HepG2 (cell line): ENCODE measurements at regions not wholly inside any gene's neighbourhood (a gene's known extent, or its start where the extent isn't known, plus 50 kb on each side); places are given as distances from the start of the nearest gene placed in this dataset.

ENCODE experiments used
- ATAC-seq: fragments of 200-7000 bp; cut with Tn5 transposase; 3 replicates; pipeline ENCODE4 v1.9.1; 2020; ENCODE audit warnings: mild to moderate bottlenecking, moderate library complexity
- BruUV-seq: library from RNA; stranded (reverse); fragments of 400-500 nt; replicated peaks from 2 replicates; lab custom pipeline; 2021; lab: Mats Ljungman, UMichigan
- CTCF ChIA-PET: fragments of 300-600 bp; formaldehyde crosslinking; extraction: SDS; loops from one replicate; lab custom pipeline; 2021; ENCODE audit warnings: low total read pairs, inconsistent platforms, low intra/inter-chr PET ratio; lab: Yijun Ruan, JAX
- POLR2A ChIA-PET: fragments of 350-600 bp; sonication (Branson Sonifier 250); formaldehyde crosslinking; loops from one replicate; lab custom pipeline; 2020; ENCODE audit warnings: antibody characterized with exemption, inconsistent platforms; lab: Yijun Ruan, JAX
- DNase-seq: peaks from one replicate; pipeline ENCODE4 v3.0.0-alpha.2; 2015; ENCODE audit warnings: low spot score
- FAIRE-seq: peaks from 3 replicates; lab custom pipeline; 2011; peaks lifted over from hg19 to GRCh38; lab: Jason Lieb, UNC
- H2AFZ ChIP-seq: one replicate; pipeline ENCODE4 v1.6.1; 2011; ENCODE audit warnings: low read length, inconsistent platforms
- H3K27ac ChIP-seq: fragments of 300-600 bp; 3 replicates; pipeline ENCODE4 v1.8.0; 2011; ENCODE audit warnings: mixed run types, mild to moderate bottlenecking, mixed read lengths, low read length, inconsistent platforms; ENCODE audit not compliant: insufficient read depth; ENCODE audit errors: extremely low read length
- H3K27me3 ChIP-seq, 2 experiments: fragments of 200-600 bp in 1 of 2; 2 replicates in 1 of 2; 3 replicates in 1 of 2; pipeline versions ENCODE4 v1.6.0 to v1.8.0; 2011; ENCODE audit warnings: low read length in 2 of 2, mild to moderate bottlenecking in 2 of 2, moderate library complexity in 2 of 2, inconsistent platforms in 1 of 2; ENCODE audit not compliant: insufficient read depth in 2 of 2, control insufficient read depth in 1 of 2
- H3K36me3 ChIP-seq, 2 experiments: fragments of 200-600 bp in 1 of 2; replicated peaks in 1 of 2; 2 replicates in 1 of 2; 3 replicates in 1 of 2; pipeline versions ENCODE4 v1.5.1 to v1.8.0; 2011; ENCODE audit warnings: low read length in 2 of 2, inconsistent platforms in 1 of 2; ENCODE audit not compliant: insufficient read depth in 2 of 2, control insufficient read depth in 1 of 2
- H3K4me1 ChIP-seq: 2 replicates; pipeline ENCODE4 v1.5.1; 2012; ENCODE audit warnings: low read length, inconsistent platforms; ENCODE audit not compliant: insufficient read depth
- H3K4me2 ChIP-seq: 2 replicates; pipeline ENCODE4 v1.6.0; 2011; ENCODE audit warnings: low read depth, low read length, inconsistent platforms
- H3K4me3 ChIP-seq, 3 experiments: fragments of 200-600 bp in 1 of 3; sonication (generic), shearing (Covaris generic) in 1 of 3; replicated peaks in 1 of 3; 2 replicates each; pipeline ENCODE4 v1.5.1; 2011 to 2016; ENCODE audit warnings: low read length in 3 of 3, inconsistent platforms in 2 of 3, low read depth in 2 of 3, mild to moderate bottlenecking in 2 of 3, control low read depth in 1 of 3, mixed read lengths in 1 of 3; ENCODE audit not compliant: insufficient read depth in 1 of 3
- H3K79me2 ChIP-seq: one replicate; pipeline ENCODE4 v1.6.1; 2011; ENCODE audit warnings: low read length, inconsistent platforms; ENCODE audit not compliant: insufficient read depth
- H3K9ac ChIP-seq: 2 replicates; pipeline ENCODE4 v1.6.0; 2011; ENCODE audit warnings: mild to moderate bottlenecking, low read depth, low read length, inconsistent platforms; ENCODE audit not compliant: insufficient read depth
- H3K9me3 ChIP-seq: 2 replicates; pipeline ENCODE4 v1.5.1; 2012; ENCODE audit warnings: mild to moderate bottlenecking, low read length
- H4K20me1 ChIP-seq: 2 replicates; pipeline ENCODE4 v1.6.0; 2011; ENCODE audit warnings: inconsistent platforms, mild to moderate bottlenecking, low read length, moderate library complexity; ENCODE audit not compliant: insufficient read depth
- HNRNPLL ChIP-seq: fragments of 200-400 bp; formaldehyde crosslinking; IDR thresholded peaks from 2 replicates; pipeline ENCODE4 v1.6.1; 2017; ENCODE audit warnings: mild to moderate bottlenecking, low read depth, low read length; ENCODE audit not compliant: poor library complexity, severe bottlenecking
- PRPF4 ChIP-seq: fragments of 200-400 bp; formaldehyde crosslinking; IDR thresholded peaks from 2 replicates; pipeline ENCODE4 v1.6.1; 2016; ENCODE audit warnings: low read length, low read depth; ENCODE audit not compliant: poor library complexity, severe bottlenecking
- TBL1XR1 ChIP-seq: fragments of 150-350 bp; IDR thresholded peaks from 2 replicates; pipeline ENCODE4 v1.6.1; 2014; ENCODE audit warnings: borderline replicate concordance, low read length; ENCODE audit not compliant: partially characterized antibody
- YEATS2 ChIP-seq: sonication (generic); formaldehyde crosslinking; IDR thresholded peaks from 2 replicates; pipeline ENCODE4 v1.4.0; 2020; ENCODE audit warnings: missing genetic modification reagents, borderline replicate concordance
- ZBTB10 ChIP-seq: sonication (generic); formaldehyde crosslinking; IDR thresholded peaks from 2 replicates; pipeline ENCODE4 v1.4.0; 2020; ENCODE audit warnings: missing genetic modification reagents, borderline replicate concordance
- ZNF382 ChIP-seq: sonication (generic); formaldehyde crosslinking; IDR thresholded peaks from 2 replicates; pipeline ENCODE4 v1.5.0; 2020; ENCODE audit warnings: missing genetic modification reagents, mild to moderate bottlenecking, borderline replicate concordance
- ZNF737 ChIP-seq: sonication (generic); formaldehyde crosslinking; IDR thresholded peaks from 2 replicates; pipeline ENCODE4 v1.5.0; 2020; ENCODE audit warnings: missing genetic modification reagents, mild to moderate bottlenecking, borderline replicate concordance
- WGBS: methylation state at CpG from one replicate; pipeline ENCODE4 v1.1.6; 2017; ENCODE audit warnings: low lambda C conversion rate; 5-methylcytosine and 5-hydroxymethylcytosine counted together
- in situ Hi-C: cut with HindIII; loops from 2 replicates; pipeline ENCODE4 v1.10.0; 2017; ENCODE audit warnings: low pct_unique_long_range_greater_than_20kb; ENCODE audit not compliant: extremely low pct_ligation_motif_present
- intact Hi-C: fragments of 100-400 bp; cut with micrococcal nuclease; formaldehyde crosslinking; loops from one replicate; pipeline ENCODE4 v1.10.0; 2022; ENCODE audit not compliant: unreplicated experiment
- TF ChIP-seq, protein P1 (sequence below): sonication (generic); formaldehyde crosslinking; IDR thresholded peaks from 2 replicates; pipeline ENCODE4 v1.4.0; 2020; ENCODE audit warnings: mild to moderate bottlenecking, missing genetic modification reagents, borderline replicate concordance
- TF ChIP-seq, protein P2 (sequence below): sonication (generic); formaldehyde crosslinking; IDR thresholded peaks from 2 replicates; pipeline ENCODE4 v1.5.0; 2020; ENCODE audit warnings: missing genetic modification reagents, mild to moderate bottlenecking, borderline replicate concordance

DNA sequence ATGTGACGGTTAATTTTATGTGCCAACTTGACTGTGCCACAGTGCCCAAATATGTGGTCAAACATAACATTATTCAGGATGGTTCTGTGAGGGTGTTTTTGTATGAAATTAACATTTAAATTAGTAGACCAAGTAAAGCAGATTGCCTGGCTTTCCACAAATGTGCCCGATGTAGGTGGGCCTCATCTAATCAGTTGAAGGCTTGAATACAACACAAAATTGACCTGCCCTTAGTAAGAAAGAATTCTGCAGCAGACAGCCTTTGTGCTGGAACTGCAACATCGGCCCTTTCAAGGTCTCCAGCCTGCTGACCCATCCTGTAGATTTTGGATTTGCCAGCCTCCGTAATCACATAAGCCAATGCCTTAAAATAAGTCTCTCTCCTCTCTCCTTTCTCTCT lies 215.9 kb downstream of the MEX3B start:
- Histone ChIP-seq H3K4me2 (no peak overlapping the region), H3K27ac (no peak overlapping the region), H3K27me3 (peaks cover 0 to 3% of the 10 kb centered on the region in 2 experiments; a peak in 1 of 5 replicates), H3K79me2 (no peaks in the 10 kb centered on the region), H3K9ac (no peak overlapping the region)
- FAIRE-seq (no peak), ATAC-seq (no peak)
- POLR2A ChIA-PET: no interaction called here
- intact Hi-C loops (no loop called here), in situ Hi-C loops (no loop called here)
- TF ChIP-seq HNRNPLL: no peak
- no peak for TF ChIP-seq ZNF382 (CRISPR knock-in tag)
- TF ChIP-seq YEATS2 (CRISPR knock-in tag): no peak
- no peak for TF ChIP-seq ZBTB10 (CRISPR knock-in tag)
- TF ChIP-seq, all 625 proteins: peak for 0
- no peak overlapping the region for H2AFZ ChIP-seq
- CTCF ChIA-PET: no interaction called here
- H3K36me3 ChIP-seq: no peaks in the 10 kb centered on the region
- no peaks in the 10 kb centered on the region for H3K4me1 ChIP-seq
- H3K9me3 ChIP-seq: no peaks in the 10 kb centered on the region
- no peak overlapping the region for H3K4me3 ChIP-seq
- no peaks in the 10 kb centered on the region for H4K20me1 ChIP-seq
- WGBS: 21% methylated on average over 4 of the region's 4 CpGs
- DNase-seq: no peak
- no TSS peak for BruUV-seq

DNA sequence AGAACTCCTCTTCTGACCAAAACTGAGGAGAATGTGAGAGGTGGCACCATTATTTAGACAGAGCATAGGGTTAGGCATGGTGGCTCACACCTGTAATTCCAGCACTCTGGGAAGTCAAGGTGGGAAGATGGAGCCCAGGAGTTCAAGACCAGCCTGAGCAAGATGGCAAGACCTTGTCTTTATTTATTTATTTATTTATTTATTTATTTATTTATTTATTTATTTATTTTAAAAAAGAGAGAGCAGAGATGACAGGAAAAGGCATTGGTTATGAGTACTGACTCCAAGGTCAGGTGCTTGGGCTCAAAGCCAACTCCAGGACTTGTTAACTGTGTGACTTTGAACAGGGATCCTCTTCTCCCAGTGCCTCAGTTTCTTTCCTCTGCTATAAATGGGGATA lies 217.7 kb downstream of the MEX3B start:
- intact Hi-C loops (no loop called here), in situ Hi-C loops (no loop called here)
- Histone ChIP-seq H3K27ac (no peak overlapping the region), H3K36me3 (no peaks in the 10 kb centered on the region), H3K4me2 (no peak overlapping the region), H3K79me2 (no peaks in the 10 kb centered on the region), H3K27me3 (peaks cover 0 to 3% of the 10 kb centered on the region in 2 experiments; a peak in 1 of 5 replicates), H4K20me1 (no peaks in the 10 kb centered on the region), H2AFZ (no peak overlapping the region), H3K4me1 (no peaks in the 10 kb centered on the region), H3K9me3 (no peaks in the 10 kb centered on the region), H3K4me3 (no peak overlapping the region), H3K9ac (no peak overlapping the region)
- ChIA-PET CTCF (no interaction called here), POLR2A (no interaction called here)
- ATAC-seq (no peak), FAIRE-seq (no peak), DNase-seq (no peak)
- BruUV-seq: no TSS peak
- TF ChIP-seq, protein P1, sequence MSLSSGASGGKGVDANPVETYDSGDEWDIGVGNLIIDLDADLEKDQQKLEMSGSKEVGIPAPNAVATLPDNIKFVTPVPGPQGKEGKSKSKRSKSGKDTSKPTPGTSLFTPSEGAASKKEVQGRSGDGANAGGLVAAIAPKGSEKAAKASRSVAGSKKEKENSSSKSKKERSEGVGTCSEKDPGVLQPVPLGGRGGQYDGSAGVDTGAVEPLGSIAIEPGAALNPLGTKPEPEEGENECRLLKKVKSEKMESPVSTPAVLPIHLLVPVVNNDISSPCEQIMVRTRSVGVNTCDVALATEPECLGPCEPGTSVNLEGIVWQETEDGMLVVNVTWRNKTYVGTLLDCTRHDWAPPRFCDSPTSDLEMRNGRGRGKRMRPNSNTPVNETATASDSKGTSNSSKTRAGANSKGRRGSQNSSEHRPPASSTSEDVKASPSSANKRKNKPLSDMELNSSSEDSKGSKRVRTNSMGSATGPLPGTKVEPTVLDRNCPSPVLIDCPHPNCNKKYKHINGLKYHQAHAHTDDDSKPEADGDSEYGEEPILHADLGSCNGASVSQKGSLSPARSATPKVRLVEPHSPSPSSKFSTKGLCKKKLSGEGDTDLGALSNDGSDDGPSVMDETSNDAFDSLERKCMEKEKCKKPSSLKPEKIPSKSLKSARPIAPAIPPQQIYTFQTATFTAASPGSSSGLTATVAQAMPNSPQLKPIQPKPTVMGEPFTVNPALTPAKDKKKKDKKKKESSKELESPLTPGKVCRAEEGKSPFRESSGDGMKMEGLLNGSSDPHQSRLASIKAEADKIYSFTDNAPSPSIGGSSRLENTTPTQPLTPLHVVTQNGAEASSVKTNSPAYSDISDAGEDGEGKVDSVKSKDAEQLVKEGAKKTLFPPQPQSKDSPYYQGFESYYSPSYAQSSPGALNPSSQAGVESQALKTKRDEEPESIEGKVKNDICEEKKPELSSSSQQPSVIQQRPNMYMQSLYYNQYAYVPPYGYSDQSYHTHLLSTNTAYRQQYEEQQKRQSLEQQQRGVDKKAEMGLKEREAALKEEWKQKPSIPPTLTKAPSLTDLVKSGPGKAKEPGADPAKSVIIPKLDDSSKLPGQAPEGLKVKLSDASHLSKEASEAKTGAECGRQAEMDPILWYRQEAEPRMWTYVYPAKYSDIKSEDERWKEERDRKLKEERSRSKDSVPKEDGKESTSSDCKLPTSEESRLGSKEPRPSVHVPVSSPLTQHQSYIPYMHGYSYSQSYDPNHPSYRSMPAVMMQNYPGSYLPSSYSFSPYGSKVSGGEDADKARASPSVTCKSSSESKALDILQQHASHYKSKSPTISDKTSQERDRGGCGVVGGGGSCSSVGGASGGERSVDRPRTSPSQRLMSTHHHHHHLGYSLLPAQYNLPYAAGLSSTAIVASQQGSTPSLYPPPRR (CRISPR knock-in tag): no peak
- TF ChIP-seq TBL1XR1 (no peak), ZNF737 (CRISPR knock-in tag) (no peak), PRPF4 (no peak)
- TF ChIP-seq, protein P2, sequence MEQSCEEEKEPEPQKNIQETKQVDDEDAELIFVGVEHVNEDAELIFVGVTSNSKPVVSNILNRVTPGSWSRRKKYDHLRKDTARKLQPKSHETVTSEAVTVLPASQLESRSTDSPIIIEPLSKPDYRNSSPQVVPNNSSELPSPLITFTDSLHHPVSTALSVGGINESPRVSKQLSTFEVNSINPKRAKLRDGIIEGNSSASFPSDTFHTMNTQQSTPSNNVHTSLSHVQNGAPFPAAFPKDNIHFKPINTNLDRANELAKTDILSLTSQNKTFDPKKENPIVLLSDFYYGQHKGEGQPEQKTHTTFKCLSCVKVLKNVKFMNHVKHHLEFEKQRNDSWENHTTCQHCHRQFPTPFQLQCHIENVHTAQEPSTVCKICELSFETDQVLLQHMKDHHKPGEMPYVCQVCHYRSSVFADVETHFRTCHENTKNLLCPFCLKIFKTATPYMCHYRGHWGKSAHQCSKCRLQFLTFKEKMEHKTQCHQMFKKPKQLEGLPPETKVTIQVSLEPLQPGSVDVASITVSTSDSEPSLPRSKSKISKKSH (CRISPR knock-in tag): no peak
